T-cell (primary cell): ENCODE measurements at regions not wholly inside any gene's neighbourhood (a gene's known extent, or its start where the extent isn't known, plus 50 kb on each side); places are given as distances from the start of the nearest gene placed in this dataset.

ENCODE experiments used
- ATAC-seq, 4 experiments: fragments of 200-7000 bp in 3 of 4; fragments of 150-1000 bp in 1 of 4; cut with Tn5 transposase; replicated peaks in 1 of 4; 1 replicate in 3 of 4; 2 replicates in 1 of 4; pipeline ENCODE4 v1.10.0; 2021; ENCODE audit warnings: moderate library complexity in 3 of 4, mild to moderate bottlenecking in 2 of 4, moderate number of reproducible peaks in 1 of 4
- CTCF ChIA-PET, 2 donors: fragments of 300-600 bp; sonication (Branson Sonifier 250); formaldehyde crosslinking; loops; one replicate each; lab custom pipeline; 2022; ENCODE audit warnings: antibody characterized with exemption in 2 of 2; lab: Charles Lee
- POLR2A ChIA-PET, 2 donors: fragments of 300-600 bp; sonication (Branson Sonifier 250); formaldehyde crosslinking; loops; one replicate each; lab custom pipeline; 2022; ENCODE audit warnings: antibody characterized with exemption in 2 of 2; lab: Charles Lee
- DNase-seq, 35 experiments: peaks; one replicate each; pipeline versions ENCODE4 v3.0.0 to v3.0.0-alpha.2; 2013 to 2023
- H3K27ac ChIP-seq: one replicate; pipeline ENCODE4 v1.5.1; 2013; ENCODE audit warnings: low read length
- H3K27me3 ChIP-seq, 2 experiments: replicated peaks in 1 of 2; 1 replicate in 1 of 2; 2 replicates in 1 of 2; pipeline versions ENCODE4 v1.6.1 to v1.7.0; 2013; ENCODE audit warnings: low read length in 1 of 2, mixed read lengths in 1 of 2; ENCODE audit not compliant: control insufficient read depth in 2 of 2, insufficient read depth in 2 of 2; ENCODE audit errors: extremely low read depth in 1 of 2
- H3K36me3 ChIP-seq, 2 donors: 1 replicate in 1 of 2; 2 replicates in 1 of 2; pipeline versions ENCODE4 v1.6.1 to v1.7.0; 2013; ENCODE audit warnings: low read length in 1 of 2; ENCODE audit not compliant: control insufficient read depth in 2 of 2, insufficient read depth in 1 of 2; ENCODE audit errors: extremely low read depth in 1 of 2
- H3K4me1 ChIP-seq, 2 experiments: 1 replicate in 1 of 2; 2 replicates in 1 of 2; pipeline versions ENCODE4 v1.6.1 to v1.7.0; 2013; ENCODE audit warnings: low read length in 2 of 2, mixed read lengths in 1 of 2; ENCODE audit not compliant: insufficient read depth in 2 of 2, control insufficient read depth in 1 of 2; ENCODE audit errors: extremely low read depth in 1 of 2
- H3K4me3 ChIP-seq, 2 donors: 1 replicate in 1 of 2; 2 replicates in 1 of 2; pipeline versions ENCODE4 v1.5.1 to v1.7.0; 2013; ENCODE audit warnings: mild to moderate bottlenecking in 2 of 2, low read length in 1 of 2, moderate library complexity in 1 of 2; ENCODE audit not compliant: control insufficient read depth in 1 of 2; ENCODE audit errors: extremely low read depth in 1 of 2
- H3K9me3 ChIP-seq: 2 replicates; pipeline ENCODE4 v1.7.0; 2013
- H3K27ac Mint-ChIP-seq, 2 donors: one replicate each; pipeline ENCODE4 v1.8.0; 2020 to 2021; ENCODE audit warnings: mild to moderate bottlenecking in 2 of 2, mixed read lengths in 2 of 2
- H3K27me3 Mint-ChIP-seq, 2 donors: one replicate each; pipeline ENCODE4 v1.8.0; 2021 to 2022; ENCODE audit warnings: mixed read lengths in 2 of 2
- H3K36me3 Mint-ChIP-seq: one replicate; pipeline ENCODE4 v1.8.0; 2021; ENCODE audit warnings: mixed read lengths
- H3K4me1 Mint-ChIP-seq, 3 donors: one replicate each; pipeline ENCODE4 v1.8.0; 2020 to 2022; ENCODE audit warnings: mixed read lengths in 3 of 3, mild to moderate bottlenecking in 1 of 3
- H3K4me3 Mint-ChIP-seq, 3 donors: one replicate each; pipeline ENCODE4 v1.8.0; 2020 to 2022; ENCODE audit warnings: mild to moderate bottlenecking in 3 of 3, mixed read lengths in 3 of 3, moderate library complexity in 3 of 3
- H3K9me3 Mint-ChIP-seq, 3 donors: one replicate each; pipeline ENCODE4 v1.8.0; 2020 to 2022; ENCODE audit warnings: mixed read lengths in 3 of 3
- WGBS: methylation state at CpG from one replicate; pipeline ENCODE4 v1.1.5; 2013; ENCODE audit warnings: missing lambda C conversion rate; ENCODE audit not compliant: insufficient coverage; 5-methylcytosine and 5-hydroxymethylcytosine counted together

DNA sequence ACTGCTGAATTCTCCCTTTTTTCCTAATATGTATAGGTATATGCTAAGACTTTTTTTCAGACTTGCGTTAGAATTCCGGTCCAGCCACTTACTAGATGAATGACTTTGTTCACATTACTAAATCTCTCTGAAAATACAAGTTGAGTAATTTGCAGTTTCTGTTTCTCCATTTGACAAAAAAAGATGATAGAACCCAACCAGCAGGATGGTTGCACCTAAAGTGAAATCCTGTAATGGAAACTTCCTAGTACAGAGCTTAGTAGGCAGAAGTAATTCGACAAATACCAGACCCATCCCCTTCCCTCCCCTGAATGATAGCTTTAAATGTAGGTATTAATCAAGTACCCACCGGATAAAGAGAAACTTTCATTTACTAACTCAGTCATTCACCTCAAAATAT lies 113.6 kb upstream of the RAP1B start:
- ChIA-PET POLR2A (no interaction called here), CTCF (no interaction called here)
- Histone ChIP-seq H3K27ac (no peak overlapping the region), H3K4me3 (no peak overlapping the region), H3K9me3 (no peaks in the 10 kb centered on the region), H3K27me3 (no peaks in the 10 kb centered on the region), H3K36me3 (no peaks in the 10 kb centered on the region), H3K4me1 (no peaks in the 10 kb centered on the region)
- no CpG with 5 or more reads among the region's 4 CpGs for WGBS
- Mint-ChIP-seq H3K27me3 (no peaks in the 10 kb centered on the region), H3K27ac (peak overlapping the region in 1 of 2 donors; percentile 14), H3K4me1 (peaks cover 9 to 25% (median 16%) of the 10 kb centered on the region in 3 donors), H3K36me3 (no peaks in the 10 kb centered on the region), H3K4me3 (peak overlapping the region; percentile 6 to 44 (median 39)), H3K9me3 (no peaks in the 10 kb centered on the region)
- DNase-seq: no peak
- ATAC-seq: no peak

DNA sequence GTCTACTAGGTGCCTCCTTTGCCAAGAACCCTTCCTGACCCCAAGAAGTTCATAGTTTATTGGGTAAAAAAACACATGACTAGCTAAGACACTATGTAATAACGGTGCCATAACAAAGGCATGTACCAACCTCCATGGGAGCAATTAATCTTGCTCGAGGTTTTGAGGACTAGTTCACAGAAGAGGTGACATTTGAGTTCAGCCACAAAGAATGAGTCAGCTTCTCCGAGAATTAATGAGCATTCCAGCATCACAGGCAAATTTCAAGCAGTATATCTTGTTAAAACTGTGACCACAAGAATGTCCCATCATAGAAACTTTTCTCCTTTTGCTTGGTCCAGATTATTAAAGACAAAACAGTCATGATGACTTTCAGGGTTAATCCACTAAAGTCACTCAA lies 113.0 kb upstream of the RAP1B start:
- Histone ChIP-seq H3K4me1 (no peaks in the 10 kb centered on the region), H3K27ac (no peak overlapping the region), H3K36me3 (no peaks in the 10 kb centered on the region), H3K27me3 (no peaks in the 10 kb centered on the region), H3K9me3 (no peaks in the 10 kb centered on the region), H3K4me3 (no peak overlapping the region)
- Mint-ChIP-seq H3K9me3 (no peaks in the 10 kb centered on the region), H3K4me1 (peaks cover 9 to 25% (median 16%) of the 10 kb centered on the region in 3 donors), H3K36me3 (no peaks in the 10 kb centered on the region), H3K4me3 (peak overlapping the region; percentile 39 to 46 (median 44)), H3K27ac (peak overlapping the region in 1 of 2 donors; percentile 38), H3K27me3 (no peaks in the 10 kb centered on the region)
- CTCF ChIA-PET: no interaction called here
- peak in 1 of 35 experiments; percentile 18 for DNase-seq
- 38% methylated on average over 2 of the region's 3 CpGs for WGBS
- no peak for ATAC-seq
- POLR2A ChIA-PET: no interaction called here

DNA sequence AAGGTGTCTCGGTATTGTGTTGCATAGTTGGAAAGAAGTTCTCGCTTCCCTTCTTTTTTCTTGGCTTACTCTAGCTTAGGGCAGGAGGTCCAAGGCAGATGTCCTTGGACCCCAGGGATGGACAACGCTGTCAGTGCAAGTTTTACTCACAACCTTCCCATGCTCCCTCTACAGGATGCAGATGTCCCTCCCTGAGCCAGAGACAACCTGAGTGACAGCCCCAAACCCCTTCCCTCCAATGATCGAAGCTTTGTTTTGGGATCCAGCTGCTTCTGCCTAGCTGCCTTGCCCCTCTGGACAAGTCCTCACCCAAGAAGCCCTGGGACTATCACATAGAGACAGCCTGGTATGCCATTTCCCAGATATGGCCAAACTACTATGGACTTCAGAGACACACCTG lies 112.0 kb upstream of the RAP1B start:
- no peak overlapping the region for H3K27ac Mint-ChIP-seq
- no peak for DNase-seq
- 100% methylated on average over 2 of the region's 4 CpGs for WGBS
- no peak overlapping the region for H3K27ac ChIP-seq
- H3K36me3 Mint-ChIP-seq: no peaks in the 10 kb centered on the region
- no peaks in the 10 kb centered on the region for H3K9me3 Mint-ChIP-seq
- peaks cover 9 to 25% (median 16%) of the 10 kb centered on the region in 3 donors for H3K4me1 Mint-ChIP-seq
- H3K9me3 ChIP-seq: no peaks in the 10 kb centered on the region
- H3K4me1 ChIP-seq: no peaks in the 10 kb centered on the region
- H3K4me3 Mint-ChIP-seq: no peak overlapping the region
- H3K36me3 ChIP-seq: no peaks in the 10 kb centered on the region
- ChIA-PET CTCF (no interaction called here), POLR2A (interaction anchor here in 1 of 2 donors (1.4 kb wide), 1 partner anchor 11 kb away, joined by 3 read pairs; no protein-coding TSS in a partner anchor)
- no peaks in the 10 kb centered on the region for H3K27me3 ChIP-seq
- H3K4me3 ChIP-seq: no peak overlapping the region
- no peak for ATAC-seq
- no peaks in the 10 kb centered on the region for H3K27me3 Mint-ChIP-seq

DNA sequence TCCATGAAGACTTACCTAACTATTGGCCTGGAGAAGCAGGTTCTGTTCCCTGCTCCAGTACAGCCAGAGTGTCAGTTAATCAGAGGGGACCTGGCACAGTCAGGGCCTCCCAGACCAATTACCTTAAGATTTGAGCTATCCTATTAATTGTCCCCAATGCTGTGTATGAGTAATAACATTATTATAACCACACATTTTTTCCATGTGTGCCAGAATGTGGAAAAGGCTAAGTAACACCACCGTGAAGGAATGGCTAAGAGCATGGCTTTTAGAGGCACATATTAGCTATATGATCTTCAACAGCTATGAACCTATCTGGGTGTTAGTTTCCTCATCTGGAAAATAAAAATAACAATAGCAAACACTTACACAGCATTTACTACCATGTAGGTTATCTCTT lies 111.1 kb upstream of the RAP1B start:
- Mint-ChIP-seq H3K27ac (no peak overlapping the region), H3K36me3 (no peaks in the 10 kb centered on the region), H3K4me3 (no peak overlapping the region), H3K27me3 (no peaks in the 10 kb centered on the region), H3K9me3 (no peaks in the 10 kb centered on the region), H3K4me1 (peaks cover 9 to 25% (median 16%) of the 10 kb centered on the region in 3 donors)
- Histone ChIP-seq H3K9me3 (no peaks in the 10 kb centered on the region), H3K4me3 (no peak overlapping the region), H3K4me1 (no peaks in the 10 kb centered on the region), H3K27ac (no peak overlapping the region), H3K36me3 (no peaks in the 10 kb centered on the region), H3K27me3 (no peaks in the 10 kb centered on the region)
- ATAC-seq (no peak), DNase-seq (no peak)
- ChIA-PET POLR2A (interaction anchor here (0.6 to 1.4 kb wide), 2 partner anchors 10 to 125 kb away, joined by 3 read pairs; no protein-coding TSS in a partner anchor), CTCF (no interaction called here)
- WGBS: no CpG with 5 or more reads among the region's 1 CpG

DNA sequence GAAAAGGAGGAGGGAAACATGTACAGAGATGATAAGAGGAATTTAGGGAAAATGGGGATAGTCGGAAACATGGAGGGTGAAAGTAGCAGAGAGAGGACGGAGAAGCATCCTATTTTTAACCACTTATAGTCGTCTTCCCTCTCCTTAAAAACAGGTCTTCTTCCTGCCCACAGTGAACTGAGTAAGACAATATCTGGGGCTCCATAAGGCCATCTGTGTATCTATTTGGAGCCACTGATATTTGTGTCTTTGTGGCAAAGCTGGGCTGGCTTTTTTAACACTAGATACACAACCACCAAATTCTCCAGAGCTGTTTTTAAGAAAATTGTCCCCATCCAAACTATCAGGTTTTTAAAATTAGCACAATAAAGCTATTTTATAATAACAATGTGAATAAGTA lies 109.5 kb upstream of the RAP1B start:
- no CpG with 5 or more reads among the region's 3 CpGs for WGBS
- no peak overlapping the region for H3K4me3 ChIP-seq
- no peaks in the 10 kb centered on the region for H3K4me1 ChIP-seq
- H3K36me3 Mint-ChIP-seq: no peaks in the 10 kb centered on the region
- no peaks in the 10 kb centered on the region for H3K9me3 ChIP-seq
- H3K27ac Mint-ChIP-seq: no peak overlapping the region
- no peak overlapping the region for H3K4me3 Mint-ChIP-seq
- no peaks in the 10 kb centered on the region for H3K36me3 ChIP-seq
- DNase-seq (no peak), ATAC-seq (no peak)
- no peaks in the 10 kb centered on the region for H3K9me3 Mint-ChIP-seq
- POLR2A ChIA-PET: no interaction called here
- CTCF ChIA-PET: interaction anchor here in 1 of 2 donors (0.6 kb wide), 1 partner anchor 181 kb away, joined by 3 read pairs; no protein-coding TSS in a partner anchor
- no peaks in the 10 kb centered on the region for H3K27me3 Mint-ChIP-seq
- H3K27ac ChIP-seq: no peak overlapping the region
- H3K27me3 ChIP-seq: no peaks in the 10 kb centered on the region
- H3K4me1 Mint-ChIP-seq: peaks cover 9 to 25% (median 15%) of the 10 kb centered on the region in 3 donors

- Histone ChIP-seq H3K4me3 (no peak overlapping the region), H3K27ac (no peak overlapping the region), H3K4me1 (no peaks in the 10 kb centered on the region), H3K36me3 (no peaks in the 10 kb centered on the region), H3K27me3 (no peaks in the 10 kb centered on the region), H3K9me3 (no peaks in the 10 kb centered on the region)
- no peaks in the 10 kb centered on the region for H3K4me1 Mint-ChIP-seq
- no peak overlapping the region for H3K4me3 Mint-ChIP-seq
- POLR2A ChIA-PET: no interaction called here
- no peaks in the 10 kb centered on the region for H3K9me3 Mint-ChIP-seq
- H3K36me3 Mint-ChIP-seq: no peaks in the 10 kb centered on the region
- DNase-seq (no peak), ATAC-seq (no peak)
- CTCF ChIA-PET: no interaction called here
- no CpG with 5 or more reads among the region's 1 CpG for WGBS
- no peaks in the 10 kb centered on the region for H3K27me3 Mint-ChIP-seq
- no peak overlapping the region for H3K27ac Mint-ChIP-seq
Measured at GRCh38 chr12:68505970-68506369, 104.7 kb upstream of the RAP1B start.

DNA sequence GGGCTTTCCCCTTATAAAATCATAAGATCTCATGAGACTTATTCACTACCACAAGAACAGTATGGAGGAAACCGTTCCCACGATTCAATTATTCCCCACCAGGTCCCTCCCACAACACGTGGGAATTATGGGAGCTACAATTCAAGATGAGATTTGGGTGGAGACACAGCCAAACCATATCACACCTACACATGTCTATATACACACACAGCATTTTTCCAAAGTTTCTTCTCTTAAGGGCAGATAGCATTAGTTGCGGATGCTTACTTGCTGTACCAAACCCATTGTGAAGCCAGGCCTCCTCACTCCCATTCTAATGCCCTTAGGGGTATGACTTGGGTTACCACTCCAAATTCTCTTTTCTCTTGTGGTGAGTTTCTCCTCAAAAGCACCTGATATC lies 104.1 kb upstream of the RAP1B start:
- Histone ChIP-seq H3K36me3 (no peaks in the 10 kb centered on the region), H3K4me3 (no peak overlapping the region), H3K27ac (no peak overlapping the region), H3K9me3 (no peaks in the 10 kb centered on the region), H3K27me3 (no peaks in the 10 kb centered on the region), H3K4me1 (no peaks in the 10 kb centered on the region)
- H3K4me3 Mint-ChIP-seq: no peak overlapping the region
- H3K36me3 Mint-ChIP-seq: no peaks in the 10 kb centered on the region
- WGBS: no CpG with 5 or more reads among the region's 4 CpGs
- H3K4me1 Mint-ChIP-seq: no peaks in the 10 kb centered on the region
- ATAC-seq (no peak), DNase-seq (no peak)
- ChIA-PET POLR2A (no interaction called here), CTCF (no interaction called here)
- no peaks in the 10 kb centered on the region for H3K9me3 Mint-ChIP-seq
- H3K27ac Mint-ChIP-seq: no peak overlapping the region
- H3K27me3 Mint-ChIP-seq: no peaks in the 10 kb centered on the region
